ENCODE measurements at regions not wholly inside any gene's neighbourhood (a gene's known extent, or its start where the extent isn't known, plus 50 kb on each side); places are given as distances from the start of the nearest gene placed in this dataset.
"Not testable (repeated sequence)": the region's sequence is repeated elsewhere in the genome, so short reads cannot be mapped to it uniquely, and the experiment has no call there.

- DNase-seq (ENCODE audit: low spot score), result not testable (repeated sequence)
These were observed 62.5 kb upstream of the SEC22B start for GRCh38 chr1:120238867-120239266.

- DNase-seq (ENCODE audit: low spot score), result not testable (repeated sequence)
These were observed 57.3 kb upstream of the SEC22B start for GRCh38 chr1:120233661-120234018.

- not testable (repeated sequence) for DNase-seq (ENCODE audit: low spot score)
These were observed 56.7 kb upstream of the SEC22B start for GRCh38 chr1:120232834-120233660.

GRCh38 chr1:120229835-120230234 lies 53.5 kb upstream of the SEC22B start:
- DNase-seq (ENCODE audit: low spot score), result not testable (repeated sequence)

Measured in hematopoietic multipotent progenitor cell treated with erythropoietin and hydrocortisone succinate and interleukin-3 and kit ligand, for 17 days (in vitro differentiated cells).